SJCRH30 (cell line): ENCODE measurements at regions not wholly inside any gene's neighbourhood (a gene's known extent, or its start where the extent isn't known, plus 50 kb on each side); places are given as distances from the start of the nearest gene placed in this dataset.
"Not testable (repeated sequence)": the region's sequence is repeated elsewhere in the genome, so short reads cannot be mapped to it uniquely, and the experiment has no call there.

ENCODE experiments used
- DNase-seq, 2 experiments: peaks; one replicate each; pipeline ENCODE4 v3.0.0-alpha.2; 2015 to 2020
- H3K27ac ChIP-seq: fragments of 250-450 bp; sonication (Bioruptor Pico); 2 replicates; pipeline ENCODE4 v1.5.1; 2020; ENCODE audit warnings: mild to moderate bottlenecking, moderate library complexity
- H3K27me3 ChIP-seq: fragments of 250-450 bp; sonication (Bioruptor Pico); 2 replicates; pipeline ENCODE4 v1.5.1; 2020; ENCODE audit warnings: mild to moderate bottlenecking, moderate library complexity
- H3K36me3 ChIP-seq: fragments of 250-450 bp; sonication (Bioruptor Pico); 2 replicates; pipeline ENCODE4 v1.5.1; 2020; ENCODE audit warnings: mild to moderate bottlenecking, moderate library complexity
- H3K4me1 ChIP-seq: fragments of 250-450 bp; sonication (Bioruptor Pico); 2 replicates; pipeline ENCODE4 v1.5.1; 2020; ENCODE audit warnings: mild to moderate bottlenecking, moderate library complexity
- H3K4me3 ChIP-seq: fragments of 250-450 bp; sonication (Bioruptor Pico); 2 replicates; pipeline ENCODE4 v1.5.1; 2020; ENCODE audit warnings: mild to moderate bottlenecking, moderate library complexity
- H3K9me3 ChIP-seq: fragments of 250-450 bp; sonication (Bioruptor Pico); replicated peaks from 2 replicates; pipeline ENCODE4 v1.5.1; 2020; ENCODE audit warnings: mild to moderate bottlenecking, moderate library complexity

DNA sequence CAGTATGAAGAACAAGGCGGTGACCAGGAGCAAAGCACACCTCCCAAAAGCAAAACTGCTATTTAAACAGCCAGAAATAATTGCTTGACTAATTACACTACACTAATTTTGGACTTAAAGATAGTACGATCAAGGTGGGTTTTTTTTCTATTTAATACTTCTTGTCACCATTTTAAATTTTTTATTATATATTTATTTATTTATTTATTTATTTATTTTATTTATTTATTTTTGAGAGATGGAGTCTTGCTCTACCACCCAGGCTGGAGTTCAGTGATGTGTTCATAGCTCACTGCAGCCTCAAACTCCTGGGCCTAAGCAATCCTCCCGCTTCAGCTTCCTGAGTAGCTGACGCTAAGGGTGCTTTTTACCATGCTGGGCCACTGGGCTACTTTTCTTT lies 146.2 kb upstream of the IRX1 start:
- no peaks in the 10 kb centered on the region for H3K27me3 ChIP-seq
- H3K9me3 ChIP-seq, result no peaks in the 10 kb centered on the region
- no peak for DNase-seq
- H3K27ac ChIP-seq, result no peak overlapping the region
- H3K4me1 ChIP-seq, result no peaks in the 10 kb centered on the region
- H3K36me3 ChIP-seq, result no peaks in the 10 kb centered on the region
- H3K4me3 ChIP-seq, result no peak overlapping the region

DNA sequence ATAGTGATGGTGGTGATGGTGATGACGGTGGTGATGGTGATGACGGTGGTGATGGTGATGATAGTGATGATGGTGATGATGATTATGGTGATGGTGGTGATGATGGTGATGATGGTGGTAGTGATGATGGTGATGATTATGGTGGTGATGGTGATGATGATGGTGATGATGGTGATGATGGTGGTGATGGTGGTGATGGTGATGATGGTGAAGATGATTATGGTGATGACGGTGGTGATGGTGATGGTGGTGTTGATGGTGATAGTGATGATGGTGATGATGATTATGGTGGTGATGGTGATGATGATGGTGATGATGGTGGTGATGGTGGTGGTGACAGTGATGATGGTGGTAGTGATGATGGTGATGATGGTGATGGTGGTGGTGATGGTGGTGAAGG lies 149.2 kb upstream of the IRX1 start:
- Histone ChIP-seq H3K4me1 (no peaks in the 10 kb centered on the region), H3K36me3 (no peaks in the 10 kb centered on the region), H3K4me3 (no peak overlapping the region), H3K9me3 (no peaks in the 10 kb centered on the region), H3K27me3 (no peaks in the 10 kb centered on the region), H3K27ac (no peak overlapping the region)
- DNase-seq, result no peak

DNA sequence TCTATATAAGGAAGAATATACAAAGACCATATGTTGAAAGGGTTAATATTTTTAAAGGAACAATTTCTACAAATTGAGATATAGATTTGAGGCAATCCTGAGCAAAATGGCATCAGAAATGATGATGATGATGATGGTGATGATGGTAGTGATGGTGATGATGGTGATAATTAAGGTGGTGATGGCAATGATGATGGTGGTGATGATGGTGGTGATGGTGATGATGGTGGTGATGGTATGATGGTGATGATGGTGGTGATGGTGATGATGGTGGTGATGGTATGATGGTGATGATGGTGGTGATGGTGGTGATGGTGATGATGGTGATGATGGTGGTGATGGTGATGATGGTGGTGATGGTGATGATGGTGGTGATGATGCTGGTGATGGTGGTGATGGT lies 150.1 kb upstream of the IRX1 start:
- not testable (repeated sequence) for H3K36me3 ChIP-seq, H3K27me3 ChIP-seq, H3K4me3 ChIP-seq, H3K27ac ChIP-seq, H3K4me1 ChIP-seq, H3K9me3 ChIP-seq, DNase-seq

DNA sequence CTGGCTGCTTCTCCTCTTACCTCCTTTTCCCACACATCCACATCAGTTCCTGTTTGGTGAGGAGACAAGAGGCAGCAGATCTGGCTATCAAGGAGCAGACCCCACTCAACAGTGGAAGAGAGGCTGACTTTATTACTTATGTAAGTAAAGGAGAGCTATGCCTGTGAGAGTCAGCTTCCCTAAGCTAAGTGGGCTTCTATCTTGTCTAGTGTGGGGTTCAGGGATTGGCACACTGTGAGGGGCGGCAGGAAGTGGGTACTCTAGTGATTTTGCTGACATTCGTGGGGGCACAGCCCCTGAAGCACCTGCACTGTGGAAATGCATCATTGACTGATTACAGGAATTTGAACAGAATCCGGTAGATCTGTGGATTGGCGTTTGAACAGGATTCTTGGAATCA lies 163.5 kb upstream of the IRX1 start:
- Histone ChIP-seq H3K27me3 (no peaks in the 10 kb centered on the region), H3K36me3 (no peaks in the 10 kb centered on the region), H3K4me3 (no peak overlapping the region), H3K4me1 (no peaks in the 10 kb centered on the region), H3K9me3 (no peaks in the 10 kb centered on the region), H3K27ac (no peak overlapping the region)
- DNase-seq, result no peak

DNA sequence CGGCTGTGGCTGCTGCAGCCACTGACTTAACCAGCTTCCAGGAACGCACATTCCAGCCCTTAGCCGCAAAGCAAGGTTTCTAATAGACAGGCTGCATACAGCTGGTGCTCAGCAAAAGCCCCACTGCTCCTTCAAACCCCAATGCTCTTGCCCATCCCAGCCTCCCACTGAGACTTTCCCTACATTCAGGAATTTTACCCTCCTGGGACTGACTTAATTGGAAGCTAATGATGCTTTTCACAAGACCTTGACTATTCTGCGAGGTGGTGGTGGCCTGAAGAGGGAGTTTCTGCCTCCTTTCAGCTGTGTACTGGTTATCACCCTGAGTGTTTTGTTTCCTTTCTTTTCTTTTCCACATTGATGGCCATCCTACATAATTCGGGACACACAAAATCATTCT lies 164.9 kb upstream of the IRX1 start:
- no peak for DNase-seq
- no peaks in the 10 kb centered on the region for H3K4me1 ChIP-seq

DNA sequence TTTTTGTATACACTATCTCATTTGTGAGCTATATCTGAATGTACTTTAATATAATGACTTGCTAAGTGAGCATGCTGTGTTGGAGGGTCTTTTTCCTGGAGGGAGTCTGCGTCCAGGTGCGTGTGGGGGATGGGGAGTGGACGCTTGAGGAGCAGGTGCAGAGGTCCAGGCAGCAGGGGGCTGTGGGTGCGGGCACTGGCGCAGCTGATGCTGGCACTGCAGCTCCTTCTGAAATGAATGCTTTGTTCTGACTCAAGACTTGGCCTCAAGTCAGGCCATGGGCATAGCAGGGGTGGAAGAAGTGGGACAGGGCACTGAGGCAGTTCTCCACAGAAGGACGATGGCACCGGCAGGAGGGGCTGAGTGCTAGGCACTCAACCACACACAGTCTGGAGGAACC lies 165.7 kb upstream of the IRX1 start:
- Histone ChIP-seq H3K36me3 (no peaks in the 10 kb centered on the region), H3K27me3 (no peaks in the 10 kb centered on the region), H3K4me1 (no peaks in the 10 kb centered on the region), H3K4me3 (no peak overlapping the region), H3K9me3 (no peaks in the 10 kb centered on the region), H3K27ac (no peak overlapping the region)
- DNase-seq, result no peak

More for the DNA sequence above, 164.9 kb upstream of the IRX1 start:
- Histone ChIP-seq H3K36me3 (no peaks in the 10 kb centered on the region), H3K27ac (no peak overlapping the region), H3K4me3 (no peak overlapping the region), H3K27me3 (no peaks in the 10 kb centered on the region), H3K9me3 (no peaks in the 10 kb centered on the region)

DNA sequence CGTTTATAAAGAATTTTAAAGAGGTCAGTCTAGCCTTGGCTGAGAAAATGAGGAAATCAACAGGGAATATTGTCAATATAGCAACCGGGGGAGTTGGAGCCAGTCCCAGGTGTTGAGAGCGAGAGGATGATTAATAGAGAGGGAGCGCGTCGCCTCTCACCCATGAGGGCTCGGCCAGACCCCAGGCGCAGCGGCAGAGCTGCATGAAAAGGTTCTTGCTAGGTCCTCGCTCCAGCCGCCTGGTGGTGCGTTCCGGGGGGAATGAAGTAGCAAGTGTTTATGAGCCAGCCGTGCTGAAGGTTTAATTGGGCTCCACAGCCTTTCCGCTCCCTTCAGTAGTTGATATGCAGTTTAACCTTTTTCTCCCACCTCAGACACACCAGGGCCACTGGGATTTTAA lies 167.3 kb upstream of the IRX1 start:
- Histone ChIP-seq H3K36me3 (no peaks in the 10 kb centered on the region), H3K4me1 (no peaks in the 10 kb centered on the region), H3K27ac (no peak overlapping the region), H3K27me3 (no peaks in the 10 kb centered on the region), H3K9me3 (no peaks in the 10 kb centered on the region), H3K4me3 (no peak overlapping the region)
- peak in 1 of 2 experiments; percentile 9 for DNase-seq

DNA sequence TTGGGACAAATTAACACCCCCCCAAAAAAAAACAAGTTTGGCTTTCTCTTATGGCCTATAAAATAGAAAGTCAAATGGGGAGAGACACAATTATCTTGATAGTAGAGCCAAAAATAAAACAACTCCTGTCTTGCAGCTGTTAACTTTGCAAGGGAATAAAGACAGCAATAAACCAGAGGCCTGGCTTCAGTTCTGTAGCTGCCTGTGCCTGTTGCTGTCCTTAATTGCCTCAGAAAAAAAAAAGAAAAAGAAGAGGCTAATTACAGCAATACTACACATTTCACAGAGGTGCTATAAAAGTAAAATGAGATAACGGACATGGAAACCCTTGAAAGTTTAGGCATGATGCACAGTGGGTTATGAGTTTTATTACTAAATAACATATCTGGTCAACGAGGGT lies 170.7 kb upstream of the IRX1 start:
- H3K27me3 ChIP-seq, result no peaks in the 10 kb centered on the region
- H3K9me3 ChIP-seq, result no peaks in the 10 kb centered on the region
- DNase-seq, result no peak
- H3K4me3 ChIP-seq, result no peak overlapping the region
- no peak overlapping the region for H3K27ac ChIP-seq
- no peaks in the 10 kb centered on the region for H3K4me1 ChIP-seq
- no peaks in the 10 kb centered on the region for H3K36me3 ChIP-seq

DNA sequence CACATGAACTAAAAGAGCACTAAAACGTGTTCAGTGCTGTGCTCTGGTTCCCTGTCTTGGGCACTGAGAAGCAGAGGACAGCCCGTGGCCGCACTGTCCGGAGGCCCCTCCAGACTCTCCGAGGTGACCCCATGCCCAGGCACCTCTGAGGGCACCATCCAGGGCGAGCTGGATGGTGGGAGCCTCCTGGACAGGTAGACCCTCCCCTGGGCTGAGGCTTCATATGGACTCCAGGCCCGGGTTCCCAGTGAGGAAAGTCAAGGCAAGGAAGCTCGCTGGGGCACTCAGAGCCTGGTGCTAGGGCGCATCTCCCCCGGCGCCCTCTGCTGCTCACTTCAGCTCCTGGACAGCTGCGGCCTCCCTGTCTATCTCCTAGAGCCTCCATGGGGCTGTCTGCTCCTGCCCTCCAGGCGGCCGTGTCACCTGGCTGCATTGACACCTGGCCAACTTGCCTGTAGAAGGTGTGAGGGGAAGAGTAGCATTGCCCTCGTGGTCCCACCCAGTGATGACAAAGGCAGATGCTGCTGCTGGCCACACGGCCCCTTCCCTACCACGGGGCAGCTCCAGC lies 178.2 kb upstream of the IRX1 start:
- Histone ChIP-seq H3K4me1 (no peaks in the 10 kb centered on the region), H3K27ac (no peak overlapping the region), H3K27me3 (no peaks in the 10 kb centered on the region), H3K36me3 (no peaks in the 10 kb centered on the region), H3K9me3 (no peaks in the 10 kb centered on the region), H3K4me3 (no peak overlapping the region)
- DNase-seq, result peak in 1 of 2 experiments; percentile 1

DNA sequence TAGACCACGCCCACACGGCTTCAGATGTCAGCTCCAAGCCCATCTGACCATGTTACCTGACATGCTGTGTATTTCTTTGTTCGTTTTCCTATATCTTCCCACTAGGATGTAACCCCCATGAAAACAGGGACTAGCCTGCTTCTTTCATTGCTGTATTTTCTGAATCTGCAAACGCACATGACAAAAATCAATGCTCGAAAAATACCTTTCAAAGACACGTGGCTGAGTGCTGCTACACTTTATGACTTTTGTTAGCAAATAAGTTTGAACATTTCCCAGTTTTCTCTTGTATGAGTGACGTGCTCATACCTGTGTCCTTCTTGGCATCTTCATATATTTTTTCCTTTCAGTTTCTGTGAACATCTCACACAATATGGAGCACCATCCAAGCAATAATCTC lies 181.3 kb upstream of the IRX1 start:
- H3K4me3 ChIP-seq, result no peak overlapping the region
- no peaks in the 10 kb centered on the region for H3K27me3 ChIP-seq
- DNase-seq, result no peak
- H3K27ac ChIP-seq, result no peak overlapping the region
- H3K4me1 ChIP-seq, result no peaks in the 10 kb centered on the region
- no peaks in the 10 kb centered on the region for H3K36me3 ChIP-seq
- H3K9me3 ChIP-seq, result no peaks in the 10 kb centered on the region

DNA sequence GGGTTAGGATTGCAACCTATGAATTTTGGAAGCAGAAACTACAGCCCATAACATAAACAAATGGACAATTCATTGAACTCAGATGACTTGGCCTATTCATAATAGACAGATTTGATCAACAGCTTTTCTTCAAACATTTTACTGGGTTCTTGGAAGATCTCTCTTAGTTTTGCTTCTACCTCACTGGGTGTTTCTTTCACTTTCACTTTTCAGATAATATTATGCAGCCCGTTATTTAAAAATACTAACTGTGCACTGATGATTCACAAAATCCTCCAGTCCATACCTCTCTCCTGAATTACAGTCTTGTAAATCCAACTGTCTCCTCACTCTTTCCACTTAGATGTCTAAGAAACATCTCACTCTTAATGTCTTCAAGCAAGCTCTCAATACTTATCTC lies 183.5 kb upstream of the IRX1 start:
- Histone ChIP-seq H3K4me3 (no peak overlapping the region), H3K36me3 (no peaks in the 10 kb centered on the region), H3K27ac (no peak overlapping the region), H3K4me1 (no peaks in the 10 kb centered on the region), H3K9me3 (no peaks in the 10 kb centered on the region), H3K27me3 (no peaks in the 10 kb centered on the region)
- no peak for DNase-seq

DNA sequence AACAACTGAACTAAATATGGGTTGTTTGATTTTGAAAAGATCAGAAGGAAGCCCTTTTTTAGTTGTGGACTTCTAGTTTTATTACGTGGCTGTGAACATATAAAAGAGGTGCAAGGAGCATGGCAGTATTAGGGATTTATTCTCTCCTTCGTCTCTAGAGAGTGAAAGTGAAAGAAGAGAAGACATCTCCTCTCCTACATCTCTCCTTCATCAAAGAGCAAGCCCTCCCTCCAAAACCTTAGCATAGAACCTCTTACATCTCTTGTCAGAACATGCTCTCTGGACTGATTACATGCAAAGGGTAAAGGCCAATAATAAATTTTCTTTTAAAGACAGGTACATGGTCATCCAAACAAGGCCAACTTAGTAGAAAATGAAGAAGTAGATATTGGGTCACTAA lies 184.3 kb upstream of the IRX1 start:
- no peak overlapping the region for H3K4me3 ChIP-seq
- no peaks in the 10 kb centered on the region for H3K36me3 ChIP-seq
- H3K27ac ChIP-seq, result no peak overlapping the region
- no peaks in the 10 kb centered on the region for H3K4me1 ChIP-seq
- DNase-seq, result no peak
- H3K27me3 ChIP-seq, result no peaks in the 10 kb centered on the region
- H3K9me3 ChIP-seq, result no peaks in the 10 kb centered on the region

DNA sequence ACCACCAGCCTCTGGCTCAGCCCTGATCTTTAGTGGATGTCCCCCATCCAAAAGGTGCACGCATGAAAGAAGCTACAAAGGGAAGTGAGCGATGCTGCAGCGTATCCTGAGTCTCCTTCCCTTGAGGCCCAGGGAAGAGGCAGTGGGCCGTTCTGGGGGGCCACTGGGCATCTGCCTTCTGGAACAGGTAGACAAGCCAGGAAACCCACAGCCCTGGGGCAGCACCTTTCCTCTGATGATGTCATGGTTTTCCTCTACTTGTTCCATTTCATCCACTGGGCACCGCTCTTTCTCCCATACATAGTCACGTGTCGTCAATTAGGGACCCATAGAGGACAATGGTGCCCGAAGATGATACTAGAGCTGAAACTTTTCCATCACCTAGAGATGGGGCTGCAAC lies 194.0 kb upstream of the IRX1 start:
- H3K27me3 ChIP-seq, result no peaks in the 10 kb centered on the region
- DNase-seq, result no peak
- H3K4me1 ChIP-seq, result no peaks in the 10 kb centered on the region
- no peak overlapping the region for H3K27ac ChIP-seq
- H3K36me3 ChIP-seq, result no peaks in the 10 kb centered on the region
- H3K4me3 ChIP-seq, result no peak overlapping the region
- H3K9me3 ChIP-seq, result no peaks in the 10 kb centered on the region

DNA sequence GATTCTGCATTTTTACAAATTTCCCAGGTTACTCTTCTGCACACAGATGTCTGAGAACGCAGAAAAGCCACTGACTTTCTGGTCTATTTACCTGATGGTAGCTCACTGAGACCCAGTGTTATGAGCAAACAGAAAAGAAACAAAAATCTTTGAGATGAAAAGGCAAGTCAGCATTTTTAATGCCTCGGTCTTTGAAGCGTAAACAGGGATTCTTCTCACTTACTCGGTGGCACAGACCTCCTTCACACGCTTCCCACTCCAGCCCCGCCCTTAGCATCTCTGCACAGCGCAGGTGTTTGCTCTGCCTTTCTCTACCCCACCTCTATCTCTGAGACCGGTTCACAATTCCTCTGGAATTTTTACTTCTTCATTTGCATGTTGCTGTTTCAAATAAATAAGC lies 195.0 kb upstream of the IRX1 start:
- no peak for DNase-seq
- Histone ChIP-seq H3K27ac (no peak overlapping the region), H3K4me1 (no peaks in the 10 kb centered on the region), H3K27me3 (no peaks in the 10 kb centered on the region), H3K4me3 (no peak overlapping the region), H3K9me3 (no peaks in the 10 kb centered on the region), H3K36me3 (no peaks in the 10 kb centered on the region)

DNA sequence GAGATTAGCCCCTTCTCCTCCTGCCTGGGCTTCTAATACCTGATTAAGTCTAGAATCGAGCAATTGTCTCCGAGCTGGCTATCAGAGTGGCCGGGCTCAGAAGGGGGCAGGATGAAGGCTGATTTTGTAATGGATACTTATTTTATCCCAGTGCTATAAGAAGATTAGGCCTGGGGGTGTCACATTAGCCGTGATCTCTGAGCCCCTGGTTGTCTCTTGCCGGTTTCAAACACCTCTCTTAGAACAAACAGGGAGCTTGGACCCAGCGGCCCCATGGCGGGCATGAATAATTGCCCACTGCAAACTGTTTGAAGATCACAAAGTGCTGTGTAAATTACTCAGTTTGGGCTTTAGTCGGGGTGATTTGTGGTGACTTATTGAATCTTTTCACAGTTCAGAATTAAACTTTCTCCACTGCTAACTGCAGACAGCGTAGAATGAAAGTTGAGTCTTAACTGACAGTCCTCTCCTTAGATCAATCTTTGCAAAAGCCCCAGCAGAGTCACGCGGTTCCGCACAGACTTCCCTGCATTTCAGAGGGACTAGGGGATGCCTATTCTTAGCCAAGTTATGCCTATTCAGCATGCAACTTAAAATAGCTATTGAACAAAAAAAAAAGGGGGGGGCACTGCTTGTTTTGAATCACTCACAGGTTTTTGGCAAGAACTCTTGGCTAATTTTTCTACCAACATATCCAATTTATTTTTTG lies 200.6 kb upstream of the IRX1 start:
- Histone ChIP-seq H3K27ac (no peak overlapping the region), H3K4me3 (no peak overlapping the region), H3K27me3 (no peaks in the 10 kb centered on the region), H3K4me1 (no peaks in the 10 kb centered on the region), H3K36me3 (no peaks in the 10 kb centered on the region), H3K9me3 (no peaks in the 10 kb centered on the region)
- no peak for DNase-seq

DNA sequence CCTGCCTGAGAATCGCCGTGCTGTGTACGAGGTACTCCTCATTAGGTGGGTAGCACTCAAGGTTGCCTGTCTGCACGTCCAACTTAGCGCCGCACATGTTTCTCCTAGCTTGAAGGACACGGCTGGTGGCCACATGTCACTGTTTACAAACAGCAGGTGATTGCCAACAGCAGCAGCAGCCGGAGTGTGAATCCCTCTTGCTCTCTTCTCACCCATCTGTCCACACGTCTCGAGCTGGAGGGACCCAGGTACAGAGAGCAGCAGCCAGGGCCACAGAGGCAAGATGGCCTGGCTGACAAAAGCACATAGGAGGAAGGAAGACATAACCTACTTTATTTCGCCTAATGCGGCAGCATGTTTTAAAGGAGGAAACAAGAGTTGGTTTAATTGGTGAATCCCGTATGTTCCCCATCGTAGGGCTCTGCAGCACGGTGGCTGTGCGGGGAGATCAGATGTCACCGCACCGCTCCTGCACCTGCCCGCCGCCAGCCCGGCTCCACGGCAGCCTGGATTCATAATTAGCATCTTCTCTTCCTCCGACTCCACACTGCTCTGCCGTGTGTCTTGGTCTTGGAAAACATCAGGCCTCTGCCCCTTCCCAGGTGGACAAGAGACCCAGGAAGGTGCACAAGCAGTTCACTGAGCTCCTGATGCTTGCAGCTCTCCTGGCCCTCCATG lies 201.6 kb upstream of the IRX1 start:
- no peaks in the 10 kb centered on the region for H3K27me3 ChIP-seq
- no peak overlapping the region for H3K4me3 ChIP-seq
- H3K27ac ChIP-seq, result no peak overlapping the region
- H3K36me3 ChIP-seq, result no peaks in the 10 kb centered on the region
- no peaks in the 10 kb centered on the region for H3K9me3 ChIP-seq
- H3K4me1 ChIP-seq, result no peaks in the 10 kb centered on the region
- no peak for DNase-seq
